ENCODE measurements at regions not wholly inside any gene's neighbourhood (a gene's known extent, or its start where the extent isn't known, plus 50 kb on each side); places are given as distances from the start of the nearest gene placed in this dataset.

- no peak for TF ChIP-seq CTCF (IDR thresholded peaks at IDR 0.05 in 2 of 3, conservative IDR thresholded peaks at IDR 0.05 in 1 of 3; ENCODE audit: control insufficient read depth in 2 of 3, extremely low read depth in 1 of 3, insufficient read depth in 1 of 3, low read depth in 3 of 3, low read length in 3 of 3)
- TF ChIP-seq DPF2 (IDR thresholded peaks at IDR 0.05), result no peak
- no peak for TF ChIP-seq YY1 (IDR thresholded peaks at IDR 0.05; ENCODE audit: low read depth, low read length)
- no peak for TF ChIP-seq TCF7 (IDR thresholded peaks at IDR 0.05; ENCODE audit: borderline replicate concordance)
- no peak for TF ChIP-seq SRF (IDR thresholded peaks at IDR 0.05; ENCODE audit: low read depth in 2 of 2, low read length in 2 of 2)
- no peak for TF ChIP-seq TBL1XR1 (IDR thresholded peaks at IDR 0.05; ENCODE audit: low read depth, low read length)
Observed at GRCh38 chr10:28386503-28386868, 83.6 kb upstream of the MPP7 start.

All from GM12878 (cell line).